HEK293T (cell line): ENCODE measurements at regions not wholly inside any gene's neighbourhood (a gene's known extent, or its start where the extent isn't known, plus 50 kb on each side); places are given as distances from the start of the nearest gene placed in this dataset.
"Not testable (repeated sequence)": the region's sequence is repeated elsewhere in the genome, so short reads cannot be mapped to it uniquely, and the experiment has no call there.

ENCODE experiments used
- CTCF ChIA-PET: fragments of 350-600 bp; formaldehyde crosslinking; extraction: SDS; loops from one replicate; lab custom pipeline; 2021; ENCODE audit warnings: antibody characterized with exemption, inconsistent platforms; lab: Yijun Ruan, JAX
- POLR2A ChIA-PET: fragments of 350-600 bp; formaldehyde crosslinking; extraction: SDS; loops from one replicate; lab custom pipeline; 2020; ENCODE audit warnings: antibody characterized with exemption, inconsistent platforms; lab: Yijun Ruan, JAX
- DNase-seq: peaks from one replicate; pipeline ENCODE4 v3.0.0; 2012; ENCODE audit warnings: mixed read lengths; ENCODE audit errors: extremely low spot score
- ARNT ChIP-seq: fragments of 450-650 bp; IDR thresholded peaks from 2 replicates; pipeline ENCODE4 v1.6.1; 2017; ENCODE audit warnings: mild to moderate bottlenecking
- BHLHE40 ChIP-seq: fragments of 450-650 bp; IDR thresholded peaks from 2 replicates; pipeline ENCODE4 v1.6.1; 2016; ENCODE audit warnings: mild to moderate bottlenecking, moderate library complexity, borderline replicate concordance
- CTBP1 ChIP-seq: fragments of 450-650 bp; IDR thresholded peaks from 2 replicates; pipeline ENCODE4 v1.6.1; 2016; ENCODE audit warnings: borderline replicate concordance
- ELF4 ChIP-seq: fragments of 450-650 bp; IDR thresholded peaks from 2 replicates; pipeline ENCODE4 v1.6.1; 2017; ENCODE audit warnings: antibody characterized with exemption
- FOXA1 ChIP-seq: fragments of 450-650 bp; IDR thresholded peaks from 2 replicates; pipeline ENCODE4 v1.6.1; 2016; ENCODE audit warnings: mild to moderate bottlenecking
- FOXK2 ChIP-seq: fragments of 450-650 bp; IDR thresholded peaks from 2 replicates; pipeline ENCODE4 v1.6.1; 2016; ENCODE audit warnings: mild to moderate bottlenecking
- FOXM1 ChIP-seq: fragments of 450-650 bp; IDR thresholded peaks from 2 replicates; pipeline ENCODE4 v1.6.1; 2017; ENCODE audit warnings: mild to moderate bottlenecking, borderline replicate concordance
- HDGF ChIP-seq: fragments of 450-650 bp; IDR thresholded peaks from 2 replicates; pipeline ENCODE4 v1.6.1; 2017; ENCODE audit warnings: antibody characterized with exemption, borderline replicate concordance
- L3MBTL2 ChIP-seq: fragments of 450-650 bp; conservative IDR thresholded peaks from 2 replicates; pipeline ENCODE4 v1.6.1; 2016; ENCODE audit warnings: mild to moderate bottlenecking
- LEF1 ChIP-seq: fragments of 450-650 bp; IDR thresholded peaks from 2 replicates; pipeline ENCODE4 v1.6.1; 2017; ENCODE audit warnings: mild to moderate bottlenecking, borderline replicate concordance
- NFRKB ChIP-seq: fragments of 450-650 bp; IDR thresholded peaks from 2 replicates; pipeline ENCODE4 v1.6.1; 2016; ENCODE audit warnings: mild to moderate bottlenecking, moderate library complexity
- SP1 ChIP-seq: fragments of 450-650 bp; IDR thresholded peaks from 2 replicates; pipeline ENCODE4 v1.6.1; 2017
- SUZ12 ChIP-seq: fragments of 450-650 bp; IDR thresholded peaks from 2 replicates; pipeline ENCODE4 v1.6.1; 2016; ENCODE audit warnings: mild to moderate bottlenecking
- TARDBP ChIP-seq: fragments of 450-650 bp; IDR thresholded peaks from 2 replicates; pipeline ENCODE4 v1.6.1; 2016
- ZNF384 ChIP-seq: fragments of 450-650 bp; IDR thresholded peaks from 2 replicates; pipeline ENCODE4 v1.6.1; 2016
- TF ChIP-seq, protein P1 (sequence below): fragments of 450-650 bp; IDR thresholded peaks from 2 replicates; pipeline ENCODE4 v1.6.1; 2016

GRCh38 chr6:97470322-97470721 is 187.3 kb upstream of the MMS22L start:
- TF ChIP-seq FOXM1, result no peak
- TF ChIP-seq CTBP1, result no peak
- no peak for TF ChIP-seq TARDBP
- TF ChIP-seq, protein P1, sequence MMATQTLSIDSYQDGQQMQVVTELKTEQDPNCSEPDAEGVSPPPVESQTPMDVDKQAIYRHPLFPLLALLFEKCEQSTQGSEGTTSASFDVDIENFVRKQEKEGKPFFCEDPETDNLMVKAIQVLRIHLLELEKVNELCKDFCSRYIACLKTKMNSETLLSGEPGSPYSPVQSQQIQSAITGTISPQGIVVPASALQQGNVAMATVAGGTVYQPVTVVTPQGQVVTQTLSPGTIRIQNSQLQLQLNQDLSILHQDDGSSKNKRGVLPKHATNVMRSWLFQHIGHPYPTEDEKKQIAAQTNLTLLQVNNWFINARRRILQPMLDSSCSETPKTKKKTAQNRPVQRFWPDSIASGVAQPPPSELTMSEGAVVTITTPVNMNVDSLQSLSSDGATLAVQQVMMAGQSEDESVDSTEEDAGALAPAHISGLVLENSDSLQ, result no peak
- no peak for TF ChIP-seq FOXK2
- TF ChIP-seq L3MBTL2, result no peak
- TF ChIP-seq ZNF384, result no peak
- TF ChIP-seq HDGF, result no peak
- TF ChIP-seq ELF4, result no peak
- no peak for TF ChIP-seq SUZ12
- TF ChIP-seq SP1, result no peak
- TF ChIP-seq BHLHE40, result no peak
- no peak for TF ChIP-seq FOXA1
- no peak for TF ChIP-seq NFRKB
- no peak for TF ChIP-seq LEF1
- no peak for TF ChIP-seq ARNT
- POLR2A ChIA-PET, result no interaction called here
- DNase-seq, result no peak
- CTCF ChIA-PET, result no interaction called here

GRCh38 chr6:97473979-97474378 is 191.0 kb upstream of the MMS22L start:
- POLR2A ChIA-PET, result no interaction called here

GRCh38 chr6:97497713-97498331 is 214.8 kb upstream of the MMS22L start:
- CTCF ChIA-PET, result interaction anchor here (0.6 to 0.9 kb wide), 2 partner anchors 279 to 427 kb away, joined by 3 to 5 read pairs; no protein-coding TSS in a partner anchor
- peak; percentile 56 for DNase-seq
- POLR2A ChIA-PET, result no interaction called here
- TF ChIP-seq, protein P1, result peak; percentile 65
- no peak for TF ChIP-seq FOXK2

More at GRCh38 chr6:97473979-97474378, 191.0 kb upstream of the MMS22L start:
- CTCF ChIA-PET, result interaction anchor here (0.7 to 0.8 kb wide), 2 partner anchors 37 to 1678 kb away, joined by 3 read pairs; no protein-coding TSS in a partner anchor
- no peak for DNase-seq
- TF ChIP-seq FOXM1, result no peak
- no peak for TF ChIP-seq ZNF384
- no peak for TF ChIP-seq SP1
- no peak for TF ChIP-seq CTBP1
- TF ChIP-seq BHLHE40, result no peak
- no peak for TF ChIP-seq LEF1
- TF ChIP-seq NFRKB, result no peak
- TF ChIP-seq TARDBP, result no peak
- no peak for TF ChIP-seq ARNT
- no peak for TF ChIP-seq HDGF
- TF ChIP-seq L3MBTL2, result no peak
- TF ChIP-seq FOXK2, result no peak
- TF ChIP-seq, protein P1, result no peak
- no peak for TF ChIP-seq ELF4
- no peak for TF ChIP-seq FOXA1
- no peak for TF ChIP-seq SUZ12

- CTCF ChIA-PET, result no interaction called here
- TF ChIP-seq, protein P1, result no peak
- TF ChIP-seq L3MBTL2 (no peak), ZNF384 (no peak), ARNT (no peak), SP1 (no peak), SUZ12 (no peak), FOXA1 (no peak), FOXK2 (no peak), TARDBP (no peak), HDGF (no peak), BHLHE40 (no peak), FOXM1 (no peak), LEF1 (no peak), CTBP1 (no peak), NFRKB (no peak)
- no peak for DNase-seq
- POLR2A ChIA-PET, result no interaction called here
Observed at GRCh38 chr6:97501853-97502252, 218.8 kb upstream of the MMS22L start.

- ChIA-PET CTCF (interaction anchor here (0.6 kb wide), 1 partner anchor 320 kb away, joined by 3 read pairs; no protein-coding TSS in a partner anchor), POLR2A (no interaction called here)
- DNase-seq, result no peak
- TF ChIP-seq FOXM1, result no peak
- TF ChIP-seq ARNT, result no peak
- no peak for TF ChIP-seq TARDBP
- TF ChIP-seq NFRKB, result no peak
- TF ChIP-seq SUZ12, result no peak
- TF ChIP-seq L3MBTL2, result no peak
- no peak for TF ChIP-seq ELF4
- no peak for TF ChIP-seq BHLHE40
- TF ChIP-seq, protein P1, result no peak
- no peak for TF ChIP-seq SP1
- no peak for TF ChIP-seq CTBP1
- no peak for TF ChIP-seq HDGF
- TF ChIP-seq FOXA1, result no peak
- TF ChIP-seq ZNF384, result no peak
- TF ChIP-seq LEF1, result no peak
- no peak for TF ChIP-seq FOXK2
Observed at GRCh38 chr6:97508646-97509045, 225.6 kb upstream of the MMS22L start.

GRCh38 chr6:97513260-97513659 is 230.2 kb upstream of the MMS22L start:
- CTCF ChIA-PET, POLR2A ChIA-PET, DNase-seq: not testable (repeated sequence)
